ENCODE measurements at regions not wholly inside any gene's neighbourhood (a gene's known extent, or its start where the extent isn't known, plus 50 kb on each side); places are given as distances from the start of the nearest gene placed in this dataset.

DNA sequence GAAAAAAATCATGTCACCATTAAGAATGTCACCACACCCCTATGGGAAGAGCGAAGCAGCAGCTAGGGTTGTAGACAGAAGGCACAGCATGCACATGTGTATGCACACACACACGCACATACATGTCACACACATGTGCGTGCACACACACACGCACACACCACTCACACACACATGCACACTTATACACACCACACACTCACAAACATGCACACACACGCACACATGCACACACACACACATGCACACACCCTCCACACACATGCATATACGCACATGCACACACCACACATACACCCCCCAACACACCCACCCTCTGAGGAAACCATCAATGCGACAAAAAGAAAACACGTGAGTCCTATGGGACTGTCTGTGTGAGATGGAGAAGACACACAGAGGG is 205.4 kb downstream of the ENGASE start:
- TF ChIP-seq POLR2AphosphoS5 (IDR thresholded peaks at IDR 0.05; ENCODE audit: low read depth, low read length) (no peak), RAD21 (IDR thresholded peaks at IDR 0.05; ENCODE audit: low read depth) (no peak), CEBPB (IDR thresholded peaks at IDR 0.05; ENCODE audit: low read depth) (no peak)
- TF ChIP-seq, protein P1, sequence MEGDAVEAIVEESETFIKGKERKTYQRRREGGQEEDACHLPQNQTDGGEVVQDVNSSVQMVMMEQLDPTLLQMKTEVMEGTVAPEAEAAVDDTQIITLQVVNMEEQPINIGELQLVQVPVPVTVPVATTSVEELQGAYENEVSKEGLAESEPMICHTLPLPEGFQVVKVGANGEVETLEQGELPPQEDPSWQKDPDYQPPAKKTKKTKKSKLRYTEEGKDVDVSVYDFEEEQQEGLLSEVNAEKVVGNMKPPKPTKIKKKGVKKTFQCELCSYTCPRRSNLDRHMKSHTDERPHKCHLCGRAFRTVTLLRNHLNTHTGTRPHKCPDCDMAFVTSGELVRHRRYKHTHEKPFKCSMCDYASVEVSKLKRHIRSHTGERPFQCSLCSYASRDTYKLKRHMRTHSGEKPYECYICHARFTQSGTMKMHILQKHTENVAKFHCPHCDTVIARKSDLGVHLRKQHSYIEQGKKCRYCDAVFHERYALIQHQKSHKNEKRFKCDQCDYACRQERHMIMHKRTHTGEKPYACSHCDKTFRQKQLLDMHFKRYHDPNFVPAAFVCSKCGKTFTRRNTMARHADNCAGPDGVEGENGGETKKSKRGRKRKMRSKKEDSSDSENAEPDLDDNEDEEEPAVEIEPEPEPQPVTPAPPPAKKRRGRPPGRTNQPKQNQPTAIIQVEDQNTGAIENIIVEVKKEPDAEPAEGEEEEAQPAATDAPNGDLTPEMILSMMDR (IDR thresholded peaks at IDR 0.05 in 2 of 3, conservative IDR thresholded peaks at IDR 0.05 in 1 of 3; ENCODE audit: borderline replicate concordance in 1 of 3, insufficient read depth in 1 of 3, low read depth in 2 of 3, low read length in 2 of 3): no peak
